LoVo (cell line): ENCODE measurements at regions not wholly inside any gene's neighbourhood (a gene's known extent, or its start where the extent isn't known, plus 50 kb on each side); places are given as distances from the start of the nearest gene placed in this dataset.

Experiments used
- DNase-seq: peaks from one replicate; pipeline ENCODE4 v3.0.0-alpha.2; 2016; ENCODE audit warnings: low spot score

DNA sequence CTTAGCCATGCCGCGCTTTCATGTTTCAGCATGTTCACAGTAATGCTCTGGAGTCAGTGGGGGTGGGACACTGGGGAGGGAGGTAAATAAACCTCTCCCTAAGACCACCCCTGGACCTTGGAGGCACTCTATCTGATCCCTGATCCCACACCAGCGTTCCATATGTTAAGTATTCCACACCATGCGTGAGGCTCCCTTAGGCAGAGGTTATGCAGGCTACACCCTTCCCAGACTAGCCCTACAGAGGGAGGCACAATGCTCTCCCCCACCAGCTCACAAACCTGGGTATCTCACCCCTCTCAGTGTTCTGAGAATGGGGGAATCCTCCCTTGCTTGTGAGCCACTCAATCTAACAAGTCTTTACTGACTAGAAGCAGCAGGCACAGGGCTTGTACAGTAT lies 1610.4 kb upstream of the ZEB2 start:
- no peak for DNase-seq

DNA sequence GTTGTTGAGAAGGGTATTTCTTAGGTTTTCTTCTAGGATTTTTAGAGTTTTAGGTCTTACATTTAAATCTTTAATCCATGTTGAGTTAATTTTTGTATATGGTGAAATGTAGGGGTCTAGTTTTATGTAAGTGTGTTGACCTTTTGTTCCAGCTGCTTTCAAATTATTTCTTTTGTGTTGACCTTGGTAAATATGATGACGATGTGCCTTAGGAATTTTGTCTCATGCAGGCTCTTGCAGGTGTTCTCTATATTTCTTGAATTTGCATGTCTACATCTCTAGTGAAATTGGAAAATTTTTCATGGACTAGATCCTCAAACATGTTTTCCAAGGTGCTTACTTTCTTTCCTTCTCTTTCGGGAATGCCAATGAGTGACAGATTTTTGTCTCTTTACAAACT lies 1609.3 kb upstream of the ZEB2 start:
- DNase-seq = no peak

DNA sequence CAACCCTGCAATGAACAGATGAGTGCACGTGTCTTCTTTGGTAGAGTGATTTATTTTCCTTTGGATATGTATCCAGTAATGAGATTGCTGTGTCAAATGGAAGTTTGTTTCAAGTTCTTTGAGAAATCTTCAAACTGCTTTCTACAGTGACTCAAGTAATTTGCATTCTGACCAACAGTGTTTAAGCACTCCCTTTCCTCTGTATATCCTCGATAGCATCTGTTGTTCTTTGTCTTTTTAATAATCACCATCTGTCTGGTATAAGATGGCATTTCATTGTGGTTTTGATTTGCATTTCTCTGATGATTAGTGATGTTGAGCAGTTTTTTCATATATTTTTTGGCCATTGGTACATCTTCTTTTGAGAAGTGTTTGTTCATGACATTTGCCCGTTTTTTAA lies 1608.3 kb upstream of the ZEB2 start:
- DNase-seq = no peak

DNA sequence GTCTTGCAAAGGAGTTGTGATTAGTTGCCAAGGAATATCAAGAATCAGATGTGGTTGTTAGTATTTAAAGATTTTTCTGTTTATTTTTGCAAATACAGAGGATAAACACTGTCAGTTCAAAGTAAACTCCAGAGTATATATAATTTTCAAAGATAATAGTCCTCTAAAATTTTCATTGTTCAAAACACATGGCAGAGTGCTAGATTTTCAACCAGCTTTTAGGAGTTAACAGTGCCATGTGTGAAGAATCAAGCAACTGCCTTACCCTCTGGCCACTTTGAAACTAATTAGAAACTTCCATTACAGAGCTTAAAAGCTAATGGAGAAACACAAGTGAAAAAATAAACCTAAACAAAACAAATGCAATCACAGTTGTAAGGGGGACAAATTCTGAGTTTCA lies 1605.6 kb upstream of the ZEB2 start:
- DNase-seq = no peak

DNA sequence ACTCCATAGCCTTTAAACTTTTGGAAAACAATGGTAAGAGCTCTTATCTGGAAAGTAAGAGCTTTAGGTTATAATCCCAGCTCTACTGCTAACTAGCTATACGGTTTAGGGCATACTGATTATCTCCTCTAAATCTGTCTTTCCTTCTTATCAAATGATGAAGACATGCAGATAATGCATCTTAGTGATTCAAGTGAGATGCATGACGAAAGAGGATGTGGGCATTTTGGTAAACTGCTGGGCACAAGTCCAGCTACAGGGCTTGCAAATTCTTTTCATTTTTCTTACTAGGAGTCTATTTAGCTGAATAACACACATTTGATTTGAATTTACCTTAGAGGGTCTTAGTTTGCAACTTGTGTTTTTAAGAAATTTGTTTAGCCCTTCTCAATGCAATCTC lies 1604.8 kb upstream of the ZEB2 start:
- no peak for DNase-seq

DNA sequence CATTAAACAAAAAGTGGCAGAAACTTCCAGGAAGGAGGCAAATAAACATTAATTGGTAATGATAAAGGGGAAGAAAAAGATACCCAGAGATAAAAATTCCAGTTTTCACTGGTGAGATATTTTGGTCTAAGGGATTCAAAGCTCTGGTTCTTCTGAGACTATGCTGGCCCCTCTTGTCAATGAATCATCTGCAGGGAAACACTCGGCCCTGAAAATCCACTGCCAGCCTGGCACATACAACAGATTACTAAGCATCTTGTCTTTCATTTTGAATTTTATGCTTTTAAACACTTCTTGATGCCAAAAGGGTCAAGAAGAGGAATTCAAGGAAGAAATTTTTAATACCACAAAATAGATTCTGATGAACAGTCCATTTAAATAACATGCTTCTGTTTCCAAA lies 1603.8 kb upstream of the ZEB2 start:
- no peak for DNase-seq

DNA sequence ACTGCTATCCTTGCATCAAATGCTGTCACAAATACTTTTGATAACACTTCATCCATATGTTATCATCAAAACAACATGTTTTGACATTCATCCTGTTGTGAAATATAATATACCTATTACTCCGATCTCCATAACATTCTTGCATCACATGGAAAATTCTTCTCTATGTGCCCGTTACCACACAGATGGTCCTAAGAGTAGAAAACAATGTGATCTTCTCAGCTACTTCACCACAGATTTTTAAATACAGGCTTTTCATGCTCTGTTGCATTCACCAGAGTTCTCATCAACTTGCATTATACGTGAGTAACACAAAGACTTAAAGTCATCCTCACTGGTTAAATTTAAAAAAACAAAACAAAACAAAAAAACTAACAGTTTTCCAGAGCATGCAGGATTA lies 1603.3 kb upstream of the ZEB2 start:
- DNase-seq = no peak

DNA sequence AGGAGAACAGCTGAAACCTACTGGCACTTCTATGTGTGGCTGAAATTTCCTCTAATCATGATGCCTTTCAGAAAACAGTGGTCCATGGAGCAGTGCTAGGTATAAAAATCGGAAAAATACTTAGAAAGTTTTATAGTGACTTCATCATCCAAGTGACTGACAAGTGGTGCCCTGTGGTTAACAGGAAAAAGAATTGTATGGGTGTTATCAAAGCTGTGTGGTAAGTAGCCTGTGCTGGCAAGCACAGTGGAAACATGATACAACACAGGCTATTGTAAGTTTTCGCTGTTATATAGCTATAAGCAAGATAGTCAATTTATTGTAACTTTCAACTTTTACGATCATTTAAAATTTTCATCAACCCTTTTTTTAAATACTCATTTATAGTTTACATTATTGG lies 1599.7 kb upstream of the ZEB2 start:
- no peak for DNase-seq

DNA sequence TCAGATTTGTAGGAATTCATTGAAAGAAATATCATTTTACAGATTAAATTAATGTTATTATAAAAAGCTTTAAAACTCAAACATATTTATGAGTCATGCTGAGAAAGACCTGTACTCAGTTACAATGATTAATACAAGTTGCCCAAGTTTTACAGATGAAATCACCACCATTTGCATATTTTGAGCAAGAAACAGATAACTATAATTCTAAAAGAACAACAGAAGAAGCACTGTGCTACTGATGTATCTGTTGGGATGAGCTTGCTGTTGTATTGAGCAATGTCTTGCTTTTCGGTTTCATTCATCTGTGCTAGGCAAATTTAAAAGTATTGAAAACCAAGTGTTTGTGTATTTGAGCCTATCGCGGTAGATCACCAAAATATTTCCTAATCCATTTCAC lies 1589.1 kb upstream of the ZEB2 start:
- DNase-seq = no peak

DNA sequence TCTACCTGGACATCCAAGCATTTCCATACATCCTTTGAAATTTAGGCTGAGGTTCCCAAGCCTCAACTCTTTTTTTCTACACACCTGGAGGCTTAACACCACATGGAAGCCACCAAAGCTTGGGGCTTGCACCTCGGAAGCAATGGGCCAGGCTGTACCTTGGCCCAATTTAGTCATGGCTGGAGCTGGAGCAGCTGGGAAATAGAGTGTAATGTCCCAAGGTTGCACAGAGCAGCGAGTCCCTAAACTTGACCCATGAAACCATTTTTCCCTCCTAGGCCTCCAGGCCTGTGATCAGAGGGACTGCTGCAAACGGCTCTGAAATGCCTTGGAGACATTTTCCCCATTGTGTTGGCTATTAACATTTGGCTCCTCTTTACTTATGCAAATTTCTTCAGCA lies 1574.3 kb upstream of the ZEB2 start:
- DNase-seq = no peak

DNA sequence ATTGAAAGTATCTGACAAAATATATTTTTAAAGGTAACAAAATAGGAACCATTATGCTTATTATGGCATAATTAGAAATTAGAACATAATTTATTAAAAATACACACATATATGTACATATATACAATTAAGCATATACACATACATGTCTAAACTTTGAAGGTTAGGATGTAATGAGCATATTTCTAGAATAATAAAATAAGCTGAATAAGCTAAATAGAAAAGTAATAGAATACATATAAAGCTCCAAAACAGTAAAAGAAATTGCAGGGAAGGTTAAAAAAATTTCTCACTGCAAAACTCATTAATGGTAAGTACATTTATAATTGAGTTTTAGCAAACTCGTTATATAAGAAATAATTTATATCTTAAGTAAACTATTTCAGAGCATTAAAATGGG lies 1561.5 kb upstream of the ZEB2 start:
- no peak for DNase-seq

DNA sequence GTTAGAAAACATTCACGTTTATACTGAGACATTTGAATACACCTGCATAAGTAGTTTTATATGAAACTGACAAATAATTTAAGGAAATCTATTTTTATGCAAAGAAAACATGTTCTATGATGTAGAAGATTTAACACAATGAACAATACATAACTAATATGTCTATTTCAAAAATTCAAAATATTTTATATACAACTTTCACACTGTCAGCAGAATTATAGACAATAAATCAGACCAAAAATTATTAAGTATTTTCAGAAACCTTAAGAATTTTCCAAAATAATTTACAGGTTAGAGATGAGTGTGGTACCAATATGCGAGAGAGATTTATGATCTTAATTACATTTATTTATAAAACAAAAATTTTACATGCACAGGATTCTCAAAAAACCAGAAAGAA lies 1561.0 kb upstream of the ZEB2 start:
- DNase-seq = no peak

DNA sequence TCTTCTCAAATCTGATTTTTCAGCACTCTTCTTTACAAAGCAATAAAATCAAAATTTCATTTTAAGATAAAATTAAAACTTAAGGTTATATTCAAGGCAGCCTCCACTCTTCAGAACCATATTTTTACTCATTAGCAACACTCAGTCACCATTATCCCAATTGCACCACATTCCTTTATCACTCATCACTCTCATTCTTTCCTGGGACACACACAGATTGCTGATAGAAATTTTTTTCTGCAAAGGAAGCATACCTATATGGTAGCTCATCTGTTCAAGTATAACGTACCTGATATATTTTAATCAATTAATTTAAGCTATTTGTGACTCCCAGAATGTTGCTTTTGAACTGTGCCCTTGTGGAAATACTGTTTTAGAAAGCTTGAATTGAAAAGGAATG lies 1559.3 kb upstream of the ZEB2 start:
- DNase-seq = no peak

DNA sequence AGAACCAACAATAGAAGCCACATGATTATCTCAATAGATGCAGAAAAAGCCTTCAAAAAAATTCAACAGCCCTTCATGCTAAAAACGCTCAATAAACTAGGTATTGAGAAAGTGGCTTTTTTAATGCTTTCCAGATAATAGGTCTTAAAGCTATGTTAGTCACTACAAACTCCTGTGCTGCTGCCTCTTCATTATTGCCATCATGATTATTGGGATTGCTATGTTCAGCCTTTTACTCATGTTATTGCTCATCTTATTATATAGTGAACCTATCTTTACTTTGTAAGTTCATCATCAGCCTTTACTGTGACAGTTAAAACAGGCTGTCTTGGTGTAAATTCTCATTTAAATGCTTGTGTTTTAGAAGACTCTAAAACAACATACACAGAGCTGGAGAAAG lies 1557.2 kb upstream of the ZEB2 start:
- DNase-seq = no peak

DNA sequence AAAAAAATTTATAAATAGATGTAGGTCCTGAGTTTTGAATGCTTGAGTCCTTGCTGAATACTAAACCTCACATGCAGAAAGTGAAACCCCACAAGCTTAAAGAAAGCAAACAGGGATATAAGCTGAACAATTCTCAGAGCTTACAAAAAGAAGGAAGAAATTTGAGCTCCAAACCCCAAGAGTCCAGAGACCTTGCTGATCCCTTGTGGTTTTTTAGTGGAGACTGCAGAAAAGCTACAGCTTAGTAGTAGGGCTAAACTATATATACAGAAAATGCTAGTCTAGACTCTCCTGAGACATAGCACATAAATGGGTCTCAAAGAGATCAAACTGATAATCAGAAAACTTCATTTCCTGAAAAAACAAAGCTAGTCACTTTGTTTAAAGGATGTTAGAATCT lies 1548.1 kb upstream of the ZEB2 start:
- DNase-seq = no peak

DNA sequence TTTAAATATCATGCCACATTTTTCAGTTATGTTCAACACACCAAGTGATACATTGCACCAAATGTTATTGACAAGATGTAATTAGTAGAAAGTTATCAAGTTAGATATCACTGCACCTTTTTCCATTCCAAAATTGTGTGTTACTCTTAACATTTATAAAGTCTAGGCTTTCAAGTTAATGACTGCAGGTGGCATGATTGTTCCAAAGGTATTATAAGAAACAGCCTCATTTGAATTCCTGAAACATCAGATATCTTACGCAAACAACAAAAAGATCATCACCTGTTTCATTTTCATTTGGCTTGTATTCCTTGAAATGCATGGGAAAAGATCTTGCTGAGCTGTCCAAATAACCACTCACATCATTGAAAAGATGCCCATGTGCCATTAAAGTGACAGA lies 1528.2 kb upstream of the ZEB2 start:
- no peak for DNase-seq

DNA sequence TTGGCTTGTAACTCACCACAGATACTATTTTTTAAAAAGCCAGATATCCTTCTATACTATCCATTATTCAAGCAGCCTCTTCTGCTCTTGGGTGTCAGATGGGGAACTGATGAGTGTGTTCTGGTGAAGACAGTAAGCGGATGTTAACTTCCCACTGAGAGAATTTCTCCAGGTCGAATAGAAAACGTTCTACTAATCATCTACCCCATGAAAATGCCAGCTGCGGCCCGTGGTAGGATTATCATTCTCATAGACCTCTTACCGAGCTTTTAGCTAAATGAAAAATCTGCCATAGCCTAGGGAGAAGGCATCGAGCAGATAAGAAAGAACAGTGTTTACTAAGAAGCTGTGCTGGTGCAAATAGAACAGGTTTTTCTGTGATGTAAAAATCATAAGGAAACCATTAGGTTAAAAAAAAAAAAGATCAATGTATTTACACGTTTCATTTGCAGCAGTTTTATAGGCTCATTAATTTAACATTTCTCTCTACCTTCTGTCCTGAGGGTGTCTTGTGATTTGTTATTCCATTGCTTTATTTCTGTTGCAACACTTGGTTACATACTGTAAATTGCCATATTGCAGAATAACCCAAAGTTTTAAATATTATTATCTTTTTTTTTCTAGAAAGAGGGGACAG lies 1521.5 kb upstream of the ZEB2 start:
- DNase-seq = no peak

DNA sequence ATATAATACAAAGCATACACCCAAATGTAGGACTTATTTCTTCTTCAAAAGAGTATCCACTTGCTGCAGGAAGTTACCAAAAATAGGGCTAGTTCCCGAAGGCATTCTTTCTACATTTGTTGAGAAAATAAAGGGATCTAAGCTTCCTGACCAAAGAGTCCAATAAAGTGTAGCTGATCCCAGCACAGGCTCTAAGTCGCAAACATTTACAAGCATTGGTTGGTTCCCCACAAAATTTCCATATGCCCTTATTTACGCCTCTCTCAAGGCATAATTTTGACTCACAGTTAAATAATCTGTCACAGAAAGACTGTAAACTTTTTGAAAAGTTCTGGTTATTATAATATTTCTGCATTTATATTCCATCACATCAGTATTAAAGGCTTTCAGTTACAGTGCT lies 1520.1 kb upstream of the ZEB2 start:
- DNase-seq = no peak

DNA sequence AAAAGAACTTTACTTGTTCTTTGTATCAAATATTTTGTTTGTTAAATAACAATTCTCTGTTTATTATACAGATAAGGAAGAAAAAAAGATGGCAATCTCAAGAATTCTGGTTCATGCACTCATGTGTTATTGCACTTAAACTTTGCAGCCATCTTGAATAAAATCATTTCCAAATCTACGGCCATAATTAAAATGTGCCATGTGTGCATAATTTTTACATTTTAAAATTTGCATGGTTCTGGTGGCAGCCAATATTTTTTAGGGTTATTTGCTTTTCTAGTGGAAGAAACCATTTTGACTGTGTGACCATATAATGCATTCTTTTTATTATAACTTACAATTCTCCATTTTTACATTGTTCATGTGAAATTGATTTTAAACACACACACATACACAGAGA lies 1518.1 kb upstream of the ZEB2 start:
- no peak for DNase-seq

DNA sequence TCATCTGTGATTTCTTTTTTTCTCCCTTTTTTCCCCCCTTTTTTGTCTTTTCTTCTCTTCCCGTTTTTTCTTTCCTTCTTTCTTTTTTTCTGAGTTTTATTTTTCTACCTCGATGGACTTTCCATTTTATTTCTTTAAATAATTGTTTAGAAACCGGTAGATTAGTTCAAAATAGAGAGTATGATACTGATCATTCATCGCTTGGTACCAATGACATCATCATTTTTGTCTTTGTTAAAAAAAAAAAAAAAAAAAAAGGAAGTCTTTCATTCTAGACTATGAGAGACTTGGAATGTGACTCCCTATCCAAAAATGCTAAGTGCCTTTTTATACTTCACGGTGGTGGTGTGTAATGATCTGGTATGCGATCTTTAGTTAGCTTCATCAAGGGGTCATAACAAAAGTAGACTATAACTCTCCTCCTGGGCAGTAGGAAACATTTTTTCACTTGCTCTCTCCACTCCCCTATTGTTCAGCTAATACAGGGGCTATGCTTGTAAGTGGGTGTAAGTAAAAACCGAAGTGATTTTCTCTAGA lies 1517.5 kb upstream of the ZEB2 start:
- DNase-seq = no peak

DNA sequence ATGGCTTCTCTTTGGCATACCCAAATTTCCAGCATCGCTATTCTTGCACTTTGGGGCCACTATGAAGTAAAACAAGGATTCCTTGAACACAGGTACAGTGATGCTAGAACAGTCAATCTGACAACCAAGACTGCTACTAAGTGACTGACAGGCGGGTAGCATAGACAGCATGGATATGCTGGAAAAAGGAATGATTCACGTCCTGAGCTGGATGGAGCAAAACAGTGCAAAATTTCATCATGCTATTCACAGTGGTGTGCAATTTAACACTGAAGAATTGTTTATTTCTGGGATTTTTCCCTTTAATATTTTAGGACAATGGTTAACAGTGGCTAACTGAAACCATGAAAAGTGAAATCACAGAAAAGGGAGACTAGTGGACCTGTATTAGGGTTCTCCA lies 1511.2 kb upstream of the ZEB2 start:
- no peak for DNase-seq

DNA sequence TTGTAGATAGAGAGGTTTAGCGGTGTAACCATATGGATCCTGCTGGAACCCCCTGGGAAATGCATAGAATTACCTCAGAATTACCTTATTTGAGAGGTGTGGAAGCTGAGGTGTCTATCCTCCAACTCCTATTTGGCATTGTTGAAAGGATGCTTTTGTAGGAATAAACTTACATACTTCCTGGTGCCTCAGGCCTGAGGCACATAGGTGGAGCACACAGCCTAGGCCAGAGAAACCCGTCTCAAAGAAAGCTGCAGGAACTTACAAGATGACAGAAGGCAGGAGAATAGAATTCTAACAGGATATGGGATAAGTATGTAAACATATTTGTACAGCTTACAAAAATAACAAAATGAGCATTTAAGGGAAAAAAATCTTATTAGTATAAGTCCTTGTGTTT lies 1507.2 kb upstream of the ZEB2 start:
- DNase-seq = no peak

DNA sequence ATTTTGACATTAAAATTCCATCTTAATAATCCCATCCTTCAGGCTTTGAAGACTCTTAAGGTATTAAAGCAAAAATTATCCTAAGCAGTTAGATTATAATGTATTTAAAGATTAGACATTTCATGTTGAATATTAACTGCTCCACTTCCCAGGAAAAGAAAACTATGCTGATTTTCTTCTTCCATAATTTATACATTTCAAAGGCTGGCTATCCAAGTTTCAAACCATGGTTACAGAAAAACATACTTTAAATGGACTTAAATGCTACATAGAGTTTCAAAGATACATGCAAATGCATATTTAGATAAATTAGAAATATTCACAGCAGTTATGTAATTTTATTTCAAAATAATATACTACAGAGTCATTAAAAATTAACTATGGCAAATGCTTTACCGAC lies 1505.6 kb upstream of the ZEB2 start:
- no peak for DNase-seq

DNA sequence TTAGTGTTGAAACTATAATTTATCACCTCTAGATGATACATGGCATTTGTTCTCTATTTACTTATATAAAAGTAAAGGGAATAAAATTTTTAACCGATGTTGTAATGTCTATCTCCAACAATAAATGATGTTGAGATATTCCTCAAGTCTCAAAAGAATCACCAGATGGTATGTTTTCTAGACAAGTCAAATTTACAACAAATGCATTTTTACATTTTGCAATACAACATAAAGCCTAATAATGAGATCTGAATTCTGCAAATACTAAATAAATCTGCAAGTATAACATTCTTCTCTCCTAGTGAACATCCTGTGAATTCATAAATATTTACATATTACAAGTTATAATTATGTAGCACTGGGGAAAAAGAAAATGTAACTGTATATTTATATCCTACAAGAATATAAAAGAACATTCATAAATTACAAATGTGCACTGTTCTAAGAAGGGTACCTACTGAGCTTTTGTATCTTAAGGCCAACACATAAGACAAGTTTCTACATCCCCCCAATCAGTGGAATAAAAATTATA lies 1504.4 kb upstream of the ZEB2 start:
- no peak for DNase-seq

DNA sequence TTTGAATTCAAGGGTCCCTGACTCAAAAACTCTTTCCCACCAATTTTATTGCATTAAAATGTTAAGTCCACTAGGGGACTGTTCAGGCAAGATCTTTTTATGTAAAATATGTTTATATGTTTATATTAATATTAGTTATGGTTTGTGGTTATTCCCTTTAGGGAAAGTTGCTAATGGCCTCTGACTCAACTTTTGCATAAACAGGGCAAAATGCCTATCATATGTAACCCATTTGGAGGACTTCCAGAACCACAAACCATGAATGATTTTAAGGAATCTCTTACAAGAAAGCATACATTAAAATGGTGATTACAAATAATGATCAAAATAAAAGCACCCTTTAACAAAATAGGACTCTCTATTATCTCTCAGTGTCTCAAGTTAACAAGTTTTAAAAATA lies 1484.5 kb upstream of the ZEB2 start:
- DNase-seq = no peak
